DMS79 treated with DMSO at 0.1 percent for 48 hours (cell line): ENCODE measurements at regions not wholly inside any gene's neighbourhood (a gene's known extent, or its start where the extent isn't known, plus 50 kb on each side); places are given as distances from the start of the nearest gene placed in this dataset.

Experiments used
- DNase-seq: peaks from one replicate; lab custom pipeline; 2025; lab: John Stamatoyannopoulos, UW

DNA sequence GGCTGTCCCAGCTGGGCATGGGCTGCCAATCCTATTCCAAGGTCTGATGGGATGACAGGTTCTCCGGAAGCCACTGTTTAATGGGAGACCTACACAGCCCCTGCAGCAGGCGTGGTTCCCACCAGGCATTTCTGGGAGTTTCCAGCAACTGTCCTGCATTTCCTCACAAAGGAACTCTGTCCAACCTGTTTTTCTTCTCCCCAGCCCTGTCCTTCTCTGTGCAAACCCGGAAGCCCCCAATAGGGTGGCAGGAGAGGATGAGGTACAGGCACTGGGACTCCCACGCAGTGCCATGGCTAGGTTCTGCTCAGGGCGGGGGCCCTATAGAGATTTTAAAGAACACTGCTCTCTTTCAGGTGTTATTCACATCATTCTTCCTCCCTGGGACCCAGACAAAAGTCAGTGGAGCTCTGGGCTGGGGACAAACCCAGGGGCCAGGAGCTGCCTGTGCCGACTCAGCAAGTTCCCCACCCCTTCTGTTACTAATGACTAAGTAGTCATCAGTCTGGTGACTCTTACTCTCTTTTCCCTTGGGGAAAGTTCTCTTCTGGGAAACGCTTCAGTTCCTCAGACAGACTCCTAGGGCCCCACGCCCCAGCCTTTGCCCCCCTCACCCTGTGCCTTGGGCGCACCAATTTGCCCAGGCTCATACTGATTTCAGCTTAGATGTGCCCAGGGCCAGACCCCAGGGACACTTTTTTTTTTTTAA lies 97.7 kb downstream of the CD47 start:
- DNase-seq, result no peak

DNA sequence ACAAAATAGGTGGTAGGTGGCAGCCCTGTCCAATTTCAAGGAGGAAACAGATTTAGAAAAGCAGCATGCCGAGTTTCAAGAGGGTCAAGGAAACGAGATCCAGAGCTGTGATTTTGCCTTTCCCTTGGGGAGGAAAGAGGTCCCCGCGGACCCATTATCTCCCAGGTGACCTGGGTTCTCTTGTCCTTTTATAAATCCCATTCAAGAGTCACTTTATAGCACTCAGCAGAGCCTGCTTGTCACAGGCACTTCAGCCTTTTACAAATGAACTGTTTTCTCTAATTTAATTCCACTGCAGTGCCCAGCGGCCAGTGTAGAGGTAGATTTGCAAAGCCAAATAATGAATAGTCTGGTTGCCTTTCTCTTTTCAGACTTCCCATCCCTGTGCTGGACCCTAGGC lies 99.9 kb downstream of the CD47 start:
- peak; percentile 59 for DNase-seq

DNA sequence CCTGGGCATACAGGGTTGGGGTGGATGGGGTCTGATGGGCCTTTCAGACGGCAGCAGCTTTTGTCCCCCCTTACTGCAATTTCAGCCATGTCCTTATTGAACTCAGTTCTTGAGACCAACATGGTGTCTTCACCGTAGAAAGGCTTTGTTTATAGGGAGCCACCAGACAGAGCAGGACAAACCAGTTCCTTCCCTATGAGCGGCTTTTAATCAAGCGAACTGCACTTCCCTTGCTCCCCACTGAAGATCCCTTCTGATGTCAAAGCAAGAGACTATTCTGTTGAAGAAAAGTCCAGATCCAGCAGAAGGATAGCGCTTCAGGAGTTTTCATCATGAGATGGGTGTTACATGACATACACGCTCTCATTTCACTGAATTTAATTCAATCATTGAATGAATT lies 100.4 kb downstream of the CD47 start:
- no peak for DNase-seq

DNA sequence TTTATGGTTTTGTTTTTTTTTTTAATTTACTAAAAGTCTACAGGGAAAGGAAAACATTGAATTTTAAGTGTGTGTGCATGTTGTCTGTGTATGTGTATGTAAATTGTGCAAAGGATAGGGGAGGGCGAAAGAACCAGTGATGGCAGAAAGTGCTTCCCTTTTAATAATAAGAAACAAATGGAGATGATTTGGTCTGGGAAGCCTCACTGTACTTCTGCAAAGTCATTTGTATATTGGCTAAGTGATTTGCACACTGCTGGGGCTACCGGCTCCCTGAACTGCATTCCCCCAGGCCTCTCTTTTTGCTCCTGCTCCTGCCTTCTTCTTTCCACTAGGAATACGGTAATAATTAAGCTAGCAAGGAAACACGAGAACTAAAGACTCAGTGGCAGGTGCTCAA lies 101.2 kb downstream of the CD47 start:
- DNase-seq, result no peak

DNA sequence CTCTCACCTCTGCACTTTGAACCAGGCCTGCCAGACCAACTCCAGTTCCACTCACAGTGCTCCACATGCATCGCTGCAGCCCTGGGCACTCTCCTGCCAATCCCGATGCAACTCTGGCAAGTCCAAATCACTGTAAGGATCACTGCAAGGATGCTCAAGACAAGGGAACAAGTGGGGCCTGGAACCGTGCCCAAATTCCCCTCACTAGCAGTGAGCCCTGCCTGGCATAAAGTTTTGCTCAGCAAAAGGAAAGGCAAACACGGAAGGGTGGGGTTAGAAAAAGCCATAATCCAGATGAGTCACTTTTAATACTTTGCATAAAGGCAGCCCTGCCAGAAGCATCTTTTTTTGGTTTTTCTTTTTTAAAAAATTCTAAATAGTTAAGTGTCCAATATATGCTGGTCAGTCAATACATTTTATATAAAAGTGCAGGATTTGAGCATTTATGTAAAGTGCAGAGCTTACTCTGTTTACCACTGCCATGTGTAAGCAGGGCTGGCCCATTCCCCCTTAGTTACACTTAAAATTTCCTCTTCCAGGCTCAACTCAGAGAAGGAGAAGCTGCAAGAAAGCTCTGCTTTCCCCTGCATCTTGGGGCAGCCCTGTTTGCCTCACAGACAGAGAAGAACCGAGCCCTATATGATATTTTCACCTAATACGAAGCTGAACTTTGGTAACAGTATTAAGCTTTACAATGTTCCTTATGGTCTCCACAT lies 102.2 kb downstream of the CD47 start:
- peak; percentile 92 for DNase-seq

DNA sequence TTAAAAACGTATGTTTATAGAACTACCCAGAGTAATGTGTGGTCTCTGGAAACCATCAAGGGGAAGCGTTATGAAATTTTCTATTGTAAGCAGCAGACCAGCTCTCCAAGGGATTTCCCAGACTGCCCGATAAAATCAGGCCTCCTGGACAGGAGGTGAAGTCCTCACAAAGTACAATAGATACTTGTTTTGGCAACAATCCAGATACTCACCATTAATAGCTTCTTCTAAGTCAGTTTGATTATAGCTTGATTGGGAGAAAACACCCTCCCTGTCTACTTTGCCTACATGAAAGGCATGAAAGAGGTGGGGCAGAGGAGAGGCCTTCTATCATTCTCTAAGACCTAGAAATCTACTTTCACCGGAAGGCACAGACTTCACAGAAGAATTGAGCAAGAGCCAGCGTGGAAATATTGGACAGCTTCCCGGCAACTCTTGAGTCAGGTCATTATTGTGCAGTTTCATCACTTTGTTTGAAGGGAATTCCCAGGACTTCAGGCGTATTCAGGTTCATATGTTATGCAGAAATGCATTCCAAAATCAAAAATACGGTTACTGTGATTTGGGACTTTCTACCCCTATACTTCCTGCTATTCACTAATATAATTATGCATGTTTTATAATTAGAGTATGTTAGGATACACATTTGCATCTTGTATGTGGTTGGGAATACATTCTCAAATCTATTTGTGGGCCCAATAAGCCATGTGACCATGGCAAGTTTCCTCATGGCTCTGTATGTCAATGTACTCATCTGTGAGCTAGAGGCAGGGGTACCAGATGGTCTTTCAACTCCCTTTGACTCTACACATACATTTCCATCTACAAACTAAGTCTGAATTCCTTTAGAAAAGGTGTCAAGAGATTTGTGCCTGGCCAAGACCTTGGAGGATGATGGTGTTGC lies 103.5 kb downstream of the CD47 start:
- peak; percentile 74 for DNase-seq

DNA sequence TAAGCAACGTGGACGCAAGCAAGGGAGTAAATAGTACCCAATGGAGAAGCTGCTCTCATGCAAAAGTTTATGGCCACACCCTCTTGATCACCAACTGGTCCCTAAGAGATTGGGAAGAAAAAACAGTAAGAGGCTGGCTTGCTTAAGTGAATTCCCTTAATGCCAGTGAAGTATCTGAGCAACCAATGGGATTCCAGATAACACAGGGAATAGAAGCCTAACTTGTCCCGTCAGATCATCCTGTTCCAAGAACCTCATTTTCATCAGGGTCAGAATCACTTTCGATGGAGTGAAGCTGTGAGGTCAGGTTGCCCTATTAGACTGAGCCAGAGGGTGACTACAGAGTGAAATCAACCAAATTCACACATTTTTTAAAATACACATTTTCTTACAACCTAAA lies 104.3 kb downstream of the CD47 start:
- no peak for DNase-seq

DNA sequence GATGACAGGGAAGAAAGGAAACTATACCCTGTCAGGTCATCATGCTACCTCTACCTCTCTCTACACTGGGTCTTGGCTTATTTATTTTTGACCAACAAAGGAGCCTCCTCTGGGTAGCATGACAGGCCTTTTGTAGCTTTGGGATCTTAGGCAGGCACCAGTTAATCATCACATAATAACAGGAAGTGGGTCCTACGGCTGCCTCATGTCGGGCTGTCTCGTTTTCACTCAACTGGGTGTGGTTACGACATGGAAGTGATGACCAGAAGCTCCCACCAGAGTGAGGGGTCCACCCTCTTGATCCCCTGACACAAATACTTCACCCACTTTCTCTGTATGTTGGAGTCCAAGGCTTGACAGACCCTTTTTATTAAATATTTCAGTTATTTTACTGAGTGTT lies 105.3 kb downstream of the CD47 start:
- DNase-seq, result no peak

DNA sequence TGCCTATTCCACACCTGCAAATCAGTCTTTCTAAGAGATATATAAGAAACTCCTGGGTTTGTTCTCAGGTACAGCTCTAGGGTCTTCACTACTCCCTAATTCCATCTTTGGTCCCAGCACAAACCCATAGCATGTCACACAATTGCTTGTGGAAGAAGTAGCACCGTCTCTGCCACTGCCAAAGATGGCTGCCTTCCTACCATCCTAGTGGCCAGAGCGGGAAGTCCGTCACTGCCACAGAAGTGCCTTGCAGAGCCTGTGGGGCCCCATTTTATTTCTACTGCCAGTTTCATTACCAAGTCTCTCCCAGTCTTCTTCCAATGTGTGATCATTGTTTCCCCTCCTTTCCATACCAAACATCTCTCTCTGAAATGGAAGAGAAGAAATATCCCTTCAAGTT lies 107.6 kb downstream of the CD47 start:
- no peak for DNase-seq

DNA sequence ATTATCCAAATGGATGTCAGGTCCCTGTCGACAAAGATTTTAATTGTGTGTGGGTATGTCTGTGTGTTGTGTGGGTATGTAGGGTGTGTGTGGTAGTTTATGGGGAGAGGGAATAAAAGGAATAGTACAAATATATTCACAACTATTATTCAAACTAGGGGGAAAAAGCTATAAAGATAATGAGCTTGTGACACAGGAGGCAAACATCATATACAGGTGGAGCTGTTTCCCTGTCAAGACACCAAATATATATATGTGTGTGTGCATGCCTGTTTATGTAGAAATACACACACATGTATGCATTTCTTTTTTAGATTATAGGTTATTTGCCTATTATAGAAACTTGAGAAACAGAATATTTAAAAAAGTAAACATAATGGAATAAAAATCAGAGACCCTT lies 108.7 kb downstream of the CD47 start:
- no peak for DNase-seq

DNA sequence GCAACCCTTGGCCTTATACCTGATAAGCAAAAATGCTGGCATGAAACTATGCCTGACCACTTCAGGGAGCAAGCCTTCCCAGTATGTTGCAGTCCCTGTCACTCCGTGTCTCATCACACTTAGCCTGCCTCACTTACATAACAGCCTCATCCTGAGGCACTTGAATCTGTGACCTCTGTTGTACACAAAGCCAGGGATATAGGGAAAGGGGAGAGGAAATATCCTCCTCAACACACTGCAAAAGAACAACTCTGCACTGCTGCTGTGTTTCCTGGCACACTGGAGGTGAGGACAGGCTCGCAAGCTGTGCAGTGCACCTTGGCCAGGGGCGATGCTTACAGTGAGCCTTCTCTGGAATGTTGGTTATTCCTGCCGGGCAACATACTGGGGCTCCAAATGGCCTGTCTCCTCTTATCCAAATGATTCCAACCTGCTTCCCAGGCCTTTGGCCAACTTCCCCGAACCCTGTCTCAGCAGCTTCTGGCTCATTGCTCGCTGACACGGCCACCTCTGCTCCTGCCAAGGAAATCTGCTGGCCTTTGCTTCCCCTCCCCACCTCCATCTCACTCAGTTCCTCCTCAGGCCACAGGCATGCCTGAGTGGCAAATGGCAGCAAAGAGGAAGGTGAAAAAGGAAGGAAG lies 109.2 kb downstream of the CD47 start:
- no peak for DNase-seq

DNA sequence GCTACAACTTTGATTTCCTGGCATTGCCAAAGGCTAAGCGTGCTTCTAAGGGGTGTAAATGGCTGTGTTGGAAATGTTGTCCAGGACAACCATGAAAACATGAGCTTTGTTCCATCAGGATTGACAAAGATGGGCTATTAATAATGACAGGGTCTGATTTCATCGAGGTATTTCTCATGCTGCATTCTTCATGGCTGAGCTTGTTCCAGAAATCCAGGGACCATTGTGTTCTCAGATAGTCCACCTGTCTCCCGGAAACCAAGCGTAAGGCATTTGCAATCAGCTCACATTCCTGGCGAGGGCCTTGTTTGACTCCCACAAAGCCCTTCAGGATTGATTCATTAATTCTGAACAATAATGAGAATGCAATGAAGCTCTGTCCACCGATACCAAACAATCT lies 111.3 kb downstream of the CD47 start:
- no peak for DNase-seq

DNA sequence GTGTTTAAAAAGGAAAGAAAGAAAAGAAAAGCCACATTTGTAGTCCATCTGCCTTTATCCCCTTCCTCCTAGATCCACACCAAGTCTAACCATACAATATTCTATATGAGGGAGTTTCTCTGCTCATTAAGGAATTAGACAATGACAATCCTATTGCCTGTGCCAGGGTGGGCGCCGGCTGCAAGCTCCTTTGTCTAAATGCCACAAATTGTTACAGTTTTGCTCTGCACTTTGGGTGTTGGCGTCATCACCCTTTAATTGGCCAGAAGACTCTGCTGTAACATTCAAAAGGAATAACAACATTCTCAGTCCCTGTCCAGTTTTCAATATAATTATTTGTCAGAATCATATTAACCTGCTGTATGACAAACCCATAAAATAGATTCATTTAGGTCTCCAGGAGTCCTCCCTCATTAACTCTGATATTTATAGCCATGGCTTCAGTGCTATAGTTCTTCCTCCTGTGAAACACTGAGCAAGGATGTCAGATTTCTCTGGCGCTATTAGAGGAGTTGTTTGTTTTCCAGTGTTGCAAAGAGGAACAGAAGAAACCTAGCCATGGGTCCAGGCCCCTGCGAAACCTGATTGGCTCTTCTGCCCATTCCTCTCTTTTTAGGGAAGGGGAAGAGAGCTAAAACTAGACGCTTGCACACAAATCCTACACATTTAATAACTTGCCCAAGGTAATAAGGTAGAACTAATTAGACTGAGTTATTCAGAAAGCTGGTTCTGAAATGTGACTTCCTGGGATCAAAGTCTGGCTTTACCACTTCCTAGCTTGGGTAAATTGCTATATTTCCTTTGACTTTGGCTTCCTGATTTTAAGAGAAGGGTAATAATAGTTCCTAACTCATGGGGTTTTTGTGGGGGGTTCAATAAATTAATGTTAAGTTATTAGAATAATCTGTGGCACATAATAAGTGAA lies 112.4 kb downstream of the CD47 start:
- DNase-seq, result no peak

DNA sequence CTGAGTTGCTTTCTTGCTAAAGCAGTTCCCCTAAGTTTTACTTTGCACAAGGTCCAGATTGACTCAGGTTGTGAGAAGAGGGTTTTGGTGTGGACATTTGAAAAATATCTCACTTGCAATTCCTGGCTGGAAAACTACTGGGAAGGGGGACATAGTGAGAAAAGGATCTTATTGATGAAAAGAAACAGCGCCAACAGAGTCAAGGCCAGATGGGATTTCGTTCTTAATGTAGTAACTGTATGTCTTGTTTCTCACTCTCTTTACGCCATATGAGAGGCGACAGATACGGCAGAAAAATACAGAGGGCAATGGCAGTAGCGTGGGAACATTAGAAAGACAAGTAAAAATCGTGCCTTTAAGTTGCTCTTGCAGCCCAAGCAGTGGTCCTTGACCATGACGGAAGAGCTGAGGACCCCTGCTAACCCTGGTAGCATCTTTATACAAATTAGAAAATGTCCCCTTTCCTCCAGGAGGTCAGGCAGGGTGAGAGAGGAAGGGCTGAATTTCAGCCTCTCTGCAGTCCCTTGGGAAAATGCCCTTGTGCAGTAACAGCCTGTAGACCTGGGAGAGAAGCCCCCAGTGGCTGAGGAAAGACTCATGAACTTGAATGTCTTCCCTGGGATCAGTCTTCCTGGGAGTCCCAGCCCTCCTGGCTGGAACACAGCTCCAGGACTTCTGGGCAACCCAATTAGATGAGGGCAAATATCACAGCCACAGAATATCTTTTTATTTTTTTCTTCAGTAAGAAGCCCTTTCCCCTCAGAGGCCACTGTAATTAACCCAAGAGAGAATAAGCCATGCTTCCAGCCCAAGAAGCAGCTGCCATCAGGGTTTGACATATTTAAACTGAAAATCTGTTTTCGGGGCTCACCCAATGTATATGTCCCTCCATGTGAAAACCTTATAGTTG lies 113.4 kb downstream of the CD47 start:
- no peak for DNase-seq

DNA sequence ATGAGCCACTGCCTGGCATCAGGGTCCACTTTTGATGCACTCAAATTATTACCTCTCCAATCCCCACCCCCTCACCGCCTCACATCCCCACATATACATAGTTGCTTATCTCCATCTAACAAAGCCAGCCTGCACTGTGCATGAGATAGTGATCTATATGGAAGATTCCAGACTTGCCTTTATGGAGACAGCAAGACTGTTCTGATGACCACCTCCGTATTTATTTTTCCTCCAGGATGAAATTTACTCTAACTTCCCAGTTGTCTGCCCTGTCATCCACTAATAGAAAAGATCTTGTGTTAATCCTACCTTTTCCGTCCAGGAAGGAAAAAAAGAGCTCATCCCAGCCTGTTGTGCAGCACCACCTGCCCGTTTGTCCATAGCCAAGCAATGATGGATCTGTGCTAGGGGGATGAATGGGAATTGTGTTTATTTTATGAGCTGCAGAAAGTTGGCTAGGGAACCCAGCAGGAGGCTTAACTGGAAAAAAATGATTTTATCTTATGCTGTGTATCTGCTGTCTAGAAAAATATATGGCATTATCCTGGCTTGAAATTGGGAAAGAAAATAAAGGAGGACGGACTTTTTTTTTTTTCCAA lies 114.5 kb downstream of the CD47 start:
- DNase-seq, result no peak

DNA sequence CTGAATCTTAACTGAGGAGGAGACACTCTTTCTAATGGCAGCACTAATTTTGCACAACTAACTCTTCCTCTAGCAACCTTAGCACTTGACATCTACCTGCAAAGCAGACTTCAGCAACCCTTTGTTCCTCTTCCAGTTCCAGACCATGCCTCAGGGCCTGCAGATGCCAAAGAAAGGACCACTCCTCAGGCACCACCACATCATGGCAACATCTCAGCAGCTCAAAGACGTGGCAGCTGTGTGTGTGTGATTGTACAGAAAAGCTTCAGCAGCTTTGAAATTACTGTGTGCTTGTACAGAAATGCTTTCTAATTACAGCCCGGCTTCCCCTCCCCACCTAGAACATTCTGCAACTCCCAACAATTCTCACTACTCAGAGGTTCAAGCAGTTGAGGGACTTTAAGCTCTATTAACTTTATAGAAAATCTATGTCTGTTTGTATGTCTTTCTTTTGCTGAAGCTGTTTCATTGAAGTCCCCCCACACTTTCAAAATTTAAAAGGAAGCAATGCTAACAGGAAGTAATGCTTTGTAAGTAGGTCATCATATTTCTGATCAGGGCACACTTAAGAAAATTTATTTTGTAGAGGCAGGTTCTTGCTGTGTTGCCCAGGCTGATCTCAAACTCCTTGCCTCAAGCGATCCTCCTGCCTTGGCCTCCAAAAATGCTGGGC lies 115.2 kb downstream of the CD47 start:
- no peak for DNase-seq

DNA sequence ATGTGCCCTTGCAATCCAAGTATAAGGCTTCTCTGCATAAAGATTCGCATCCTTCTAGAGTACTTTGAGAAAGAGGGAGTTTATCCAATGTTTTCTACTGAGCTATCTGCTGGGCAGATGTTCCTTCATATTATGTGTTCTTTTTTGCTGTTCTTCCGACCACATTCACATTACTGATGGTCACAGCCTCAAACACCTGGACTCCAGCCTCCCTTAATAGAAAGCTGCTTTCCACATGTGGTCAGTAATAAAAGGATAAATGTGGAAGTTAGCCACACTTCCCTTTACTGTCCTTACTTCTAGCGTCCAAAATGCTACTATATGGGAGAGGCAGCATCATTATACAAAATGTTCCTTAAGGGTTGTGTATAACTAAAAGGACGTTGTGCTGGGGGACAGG lies 116.9 kb downstream of the CD47 start:
- DNase-seq, result no peak

DNA sequence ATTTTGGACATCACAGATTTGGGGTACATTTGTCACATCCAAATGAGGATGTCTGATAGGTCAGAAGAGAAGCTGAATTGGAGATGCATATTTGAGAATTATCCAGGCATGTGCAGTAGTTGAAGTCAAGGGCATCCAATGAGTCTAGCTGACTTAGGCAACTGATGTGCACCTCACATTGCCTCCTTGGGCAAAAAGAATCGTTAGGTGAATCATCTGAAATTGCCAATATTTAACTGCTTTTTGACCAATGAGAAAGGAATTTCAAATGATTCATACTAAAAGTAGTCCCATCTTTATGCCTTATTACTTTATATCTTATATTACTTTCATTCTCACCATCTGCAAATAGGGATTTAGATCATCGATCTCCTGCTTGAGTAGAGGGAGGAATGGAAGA lies 117.7 kb downstream of the CD47 start:
- DNase-seq, result no peak

DNA sequence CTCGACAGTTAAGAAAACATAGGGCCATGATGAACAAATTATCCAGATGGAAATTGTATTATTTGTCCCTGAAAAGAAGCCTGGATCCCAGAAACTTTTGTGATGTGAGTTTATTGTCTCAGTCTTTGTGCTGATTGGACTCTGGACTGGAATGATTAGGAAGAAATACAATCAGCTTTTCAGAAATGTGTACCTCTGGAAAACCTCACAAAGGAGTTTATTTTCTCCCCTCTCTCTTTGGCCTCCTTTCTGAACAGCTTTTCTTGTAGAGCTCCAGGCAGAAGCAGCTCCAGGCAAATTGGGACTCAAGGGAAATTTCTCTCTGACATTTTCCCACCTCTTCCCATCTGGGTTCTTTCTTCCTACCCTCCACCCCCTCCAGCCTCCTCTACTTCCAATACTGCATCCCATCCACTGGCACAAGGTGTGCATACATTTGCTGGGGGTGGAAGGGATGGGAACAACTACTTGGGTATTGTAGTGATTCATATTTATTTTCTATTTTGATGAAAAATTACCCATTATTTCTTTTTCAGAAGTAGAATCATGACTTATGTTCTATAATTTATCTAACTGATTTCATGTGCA lies 119.7 kb downstream of the CD47 start:
- no peak for DNase-seq
